Colonic mucosa (tissue), 4 donors: ENCODE measurements at regions not wholly inside any gene's neighbourhood (a gene's known extent, or its start where the extent isn't known, plus 50 kb on each side); places are given as distances from the start of the nearest gene placed in this dataset.

Experiments
- DNase-seq: peaks from one replicate; pipeline ENCODE4 v3.0.0-alpha.2; 2020
- H3K27ac ChIP-seq: fragments of 200-600 bp; one replicate; pipeline ENCODE4 v1.8.0; 2021
- H3K27me3 ChIP-seq: fragments of 200-600 bp; one replicate; pipeline ENCODE4 v1.8.0; 2021
- H3K36me3 ChIP-seq: fragments of 200-600 bp; one replicate; pipeline ENCODE4 v1.8.0; 2021
- H3K4me1 ChIP-seq: fragments of 200-600 bp; one replicate; pipeline ENCODE4 v1.8.0; 2021; ENCODE audit warnings: mild to moderate bottlenecking
- H3K4me3 ChIP-seq: fragments of 200-600 bp; one replicate; pipeline ENCODE4 v1.8.0; 2021
- H3K9ac ChIP-seq, 2 donors: one replicate each; pipeline ENCODE4 v1.7.0; 2013; ENCODE audit warnings: control low read depth in 2 of 2, low read depth in 2 of 2, low read length in 2 of 2
- H3K9me3 ChIP-seq: fragments of 200-600 bp; one replicate; pipeline ENCODE4 v1.8.0; 2021
- intact Hi-C: fragments of 100-400 bp; cut with DNase I; formaldehyde crosslinking; loops from one replicate; pipeline ENCODE4 v1.14.1; 2022
- TF ChIP-seq, protein P1 (sequence below): fragments of 200-600 bp; IDR thresholded peaks from one replicate; pipeline ENCODE4 v1.8.0; 2022; ENCODE audit warnings: antibody characterized with exemption, mild to moderate bottlenecking
- donor health status: healthy.
- donor health status: DM: no; HTN: no; CAD: no.
- donor health status: DM: no; HTN: no; CAD: no.

- Histone ChIP-seq H3K9ac (no peak overlapping the region), H3K9me3 (no peaks in the 10 kb centered on the region), H3K27ac (no peak overlapping the region), H3K4me1 (no peaks in the 10 kb centered on the region), H3K36me3 (no peaks in the 10 kb centered on the region), H3K4me3 (no peak overlapping the region), H3K27me3 (no peaks in the 10 kb centered on the region)
- no peak for DNase-seq
- TF ChIP-seq, protein P1, sequence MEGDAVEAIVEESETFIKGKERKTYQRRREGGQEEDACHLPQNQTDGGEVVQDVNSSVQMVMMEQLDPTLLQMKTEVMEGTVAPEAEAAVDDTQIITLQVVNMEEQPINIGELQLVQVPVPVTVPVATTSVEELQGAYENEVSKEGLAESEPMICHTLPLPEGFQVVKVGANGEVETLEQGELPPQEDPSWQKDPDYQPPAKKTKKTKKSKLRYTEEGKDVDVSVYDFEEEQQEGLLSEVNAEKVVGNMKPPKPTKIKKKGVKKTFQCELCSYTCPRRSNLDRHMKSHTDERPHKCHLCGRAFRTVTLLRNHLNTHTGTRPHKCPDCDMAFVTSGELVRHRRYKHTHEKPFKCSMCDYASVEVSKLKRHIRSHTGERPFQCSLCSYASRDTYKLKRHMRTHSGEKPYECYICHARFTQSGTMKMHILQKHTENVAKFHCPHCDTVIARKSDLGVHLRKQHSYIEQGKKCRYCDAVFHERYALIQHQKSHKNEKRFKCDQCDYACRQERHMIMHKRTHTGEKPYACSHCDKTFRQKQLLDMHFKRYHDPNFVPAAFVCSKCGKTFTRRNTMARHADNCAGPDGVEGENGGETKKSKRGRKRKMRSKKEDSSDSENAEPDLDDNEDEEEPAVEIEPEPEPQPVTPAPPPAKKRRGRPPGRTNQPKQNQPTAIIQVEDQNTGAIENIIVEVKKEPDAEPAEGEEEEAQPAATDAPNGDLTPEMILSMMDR, result no peak
- intact Hi-C loops, result no loop called here
Measured at GRCh38 chr6:126437205-126437604, 97.3 kb downstream of the CENPW start.

DNA sequence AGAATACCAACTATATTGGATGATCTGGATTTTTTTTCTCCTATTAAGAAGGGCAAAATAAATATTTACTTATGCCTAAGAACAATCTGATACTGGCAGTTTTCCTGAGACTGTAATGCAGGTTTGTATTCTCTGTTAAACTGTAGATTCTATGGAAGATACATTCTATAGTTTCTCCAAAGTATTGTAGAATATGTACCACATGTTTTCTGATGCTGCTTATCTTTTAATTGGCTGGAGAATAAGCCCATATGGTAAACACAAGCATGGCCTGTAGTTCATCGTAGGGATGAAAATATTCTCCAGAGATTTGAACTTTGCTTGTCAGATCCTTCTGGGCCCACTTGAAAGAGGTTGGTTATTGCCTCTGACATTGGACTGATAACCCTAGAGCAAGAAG, 99.1 kb downstream of the CENPW start:
- DNase-seq, result no peak
- Histone ChIP-seq H3K4me3 (no peak overlapping the region), H3K27me3 (no peaks in the 10 kb centered on the region), H3K27ac (no peak overlapping the region), H3K36me3 (no peaks in the 10 kb centered on the region), H3K4me1 (no peaks in the 10 kb centered on the region), H3K9ac (no peak overlapping the region), H3K9me3 (no peaks in the 10 kb centered on the region)
- TF ChIP-seq, protein P1, result no peak
- intact Hi-C loops, result no loop called here

- no peak overlapping the region for H3K27ac ChIP-seq
- no peaks in the 10 kb centered on the region for H3K27me3 ChIP-seq
- DNase-seq, result no peak
- H3K9me3 ChIP-seq, result no peaks in the 10 kb centered on the region
- intact Hi-C loops, result no loop called here
- TF ChIP-seq, protein P1, result no peak
- H3K4me3 ChIP-seq, result no peak overlapping the region
- H3K4me1 ChIP-seq, result no peaks in the 10 kb centered on the region
- H3K9ac ChIP-seq, result no peak overlapping the region
- no peaks in the 10 kb centered on the region for H3K36me3 ChIP-seq
Measured at GRCh38 chr6:126440923-126441322, 101.0 kb downstream of the CENPW start.

GRCh38 chr6:126444659-126445273, 104.9 kb downstream of the CENPW start:
- intact Hi-C loops, result no loop called here
- Histone ChIP-seq H3K36me3 (no peaks in the 10 kb centered on the region), H3K9me3 (no peaks in the 10 kb centered on the region), H3K27ac (no peak overlapping the region), H3K4me3 (no peak overlapping the region), H3K4me1 (no peaks in the 10 kb centered on the region), H3K27me3 (no peaks in the 10 kb centered on the region), H3K9ac (no peak overlapping the region)
- DNase-seq, result no peak
- TF ChIP-seq, protein P1, result no peak

GRCh38 chr6:126446248-126446647, 106.3 kb downstream of the CENPW start:
- Histone ChIP-seq H3K4me1 (no peaks in the 10 kb centered on the region), H3K9me3 (no peaks in the 10 kb centered on the region), H3K27me3 (no peaks in the 10 kb centered on the region), H3K27ac (no peak overlapping the region), H3K9ac (no peak overlapping the region), H3K4me3 (no peak overlapping the region), H3K36me3 (no peaks in the 10 kb centered on the region)
- no peak for DNase-seq
- intact Hi-C loops, result no loop called here
- TF ChIP-seq, protein P1, result no peak
